Nephron (organoid): ENCODE measurements at regions not wholly inside any gene's neighbourhood (a gene's known extent, or its start where the extent isn't known, plus 50 kb on each side); places are given as distances from the start of the nearest gene placed in this dataset.

Source experiments
- H3K27ac Mint-ChIP-seq, 3 experiments: 2 replicates each; pipeline ENCODE4 v1.8.0; 2020; ENCODE audit warnings: mixed read lengths in 3 of 3, mild to moderate bottlenecking in 2 of 3, moderate library complexity in 1 of 3
- H3K27me3 Mint-ChIP-seq: 2 replicates; pipeline ENCODE4 v1.8.0; 2021; ENCODE audit warnings: low read depth, mild to moderate bottlenecking, moderate library complexity, mixed read lengths
- H3K36me3 Mint-ChIP-seq: 2 replicates; pipeline ENCODE4 v1.8.0; 2020; ENCODE audit warnings: low read depth, mixed read lengths
- H3K4me1 Mint-ChIP-seq: 2 replicates; pipeline ENCODE4 v1.8.0; 2020; ENCODE audit warnings: mixed read lengths
- H3K4me3 Mint-ChIP-seq, 3 experiments: 2 replicates each; pipeline ENCODE4 v1.8.0; 2020; ENCODE audit warnings: mild to moderate bottlenecking in 3 of 3, mixed read lengths in 3 of 3, moderate library complexity in 2 of 3
- H3K9me3 Mint-ChIP-seq: 2 replicates; pipeline ENCODE4 v1.8.0; 2020; ENCODE audit warnings: mixed read lengths
- CTCF ChIP-seq, 3 experiments: fragments of 200-600 bp; sonication (generic); IDR thresholded peaks; one replicate each; pipeline ENCODE4 v1.5.0; 2021; ENCODE audit warnings: antibody characterized with exemption in 3 of 3; ENCODE audit not compliant: unreplicated experiment in 3 of 3

GRCh38 chr1:187854457-187854856 lies 1025.7 kb downstream of the PLA2G4A start:
- Mint-ChIP-seq H3K36me3 (no peaks in the 10 kb centered on the region), H3K9me3 (peaks cover 2% of the 10 kb centered on the region), H3K4me1 (no peaks in the 10 kb centered on the region), H3K27me3 (no peaks in the 10 kb centered on the region), H3K4me3 (no peak overlapping the region), H3K27ac (no peak overlapping the region)
- no peak for TF ChIP-seq CTCF (IDR thresholded peaks at IDR 0.05; ENCODE audit: unreplicated experiment in 3 of 3)

GRCh38 chr1:187862506-187862905 lies 1033.8 kb downstream of the PLA2G4A start:
- no peaks in the 10 kb centered on the region for H3K27me3 Mint-ChIP-seq
- H3K4me3 Mint-ChIP-seq: no peak overlapping the region
- H3K36me3 Mint-ChIP-seq: no peaks in the 10 kb centered on the region
- TF ChIP-seq CTCF (IDR thresholded peaks at IDR 0.05; ENCODE audit: unreplicated experiment in 3 of 3): no peak
- no peaks in the 10 kb centered on the region for H3K4me1 Mint-ChIP-seq
- no peak overlapping the region for H3K27ac Mint-ChIP-seq
- H3K9me3 Mint-ChIP-seq: peaks cover 2% of the 10 kb centered on the region

GRCh38 chr1:187870552-187870951 lies 1041.8 kb downstream of the PLA2G4A start:
- no peaks in the 10 kb centered on the region for H3K9me3 Mint-ChIP-seq
- no peak for TF ChIP-seq CTCF (IDR thresholded peaks at IDR 0.05; ENCODE audit: unreplicated experiment in 3 of 3)
- H3K27ac Mint-ChIP-seq: peak overlapping the region; percentile 19 to 44 (median 43)
- H3K27me3 Mint-ChIP-seq: no peaks in the 10 kb centered on the region
- no peak overlapping the region for H3K4me3 Mint-ChIP-seq
- no peaks in the 10 kb centered on the region for H3K36me3 Mint-ChIP-seq
- H3K4me1 Mint-ChIP-seq: peaks cover 29% of the 10 kb centered on the region

GRCh38 chr1:187871177-187871845 lies 1042.6 kb downstream of the PLA2G4A start:
- Mint-ChIP-seq H3K27ac (peak overlapping the region; percentile 31 to 44 (median 43)), H3K4me1 (peaks cover 29% of the 10 kb centered on the region), H3K4me3 (no peak overlapping the region), H3K36me3 (no peaks in the 10 kb centered on the region), H3K9me3 (no peaks in the 10 kb centered on the region), H3K27me3 (no peaks in the 10 kb centered on the region)
- no peak for TF ChIP-seq CTCF (IDR thresholded peaks at IDR 0.05; ENCODE audit: unreplicated experiment in 3 of 3)

GRCh38 chr1:187872550-187872949 lies 1043.8 kb downstream of the PLA2G4A start:
- Mint-ChIP-seq H3K27ac (no peak overlapping the region), H3K4me3 (no peak overlapping the region), H3K4me1 (peaks cover 33% of the 10 kb centered on the region), H3K27me3 (no peaks in the 10 kb centered on the region), H3K36me3 (no peaks in the 10 kb centered on the region), H3K9me3 (no peaks in the 10 kb centered on the region)
- TF ChIP-seq CTCF (IDR thresholded peaks at IDR 0.05; ENCODE audit: unreplicated experiment in 3 of 3): no peak

- Mint-ChIP-seq H3K4me3 (no peak overlapping the region), H3K27me3 (no peaks in the 10 kb centered on the region), H3K4me1 (peaks cover 36% of the 10 kb centered on the region), H3K27ac (no peak overlapping the region), H3K9me3 (no peaks in the 10 kb centered on the region), H3K36me3 (no peaks in the 10 kb centered on the region)
- TF ChIP-seq CTCF (IDR thresholded peaks at IDR 0.05; ENCODE audit: unreplicated experiment in 3 of 3): no peak
Observed at GRCh38 chr1:187873126-187873525, 1044.4 kb downstream of the PLA2G4A start.
